Neural progenitor cell (in vitro differentiated cells): ENCODE measurements at regions not wholly inside any gene's neighbourhood (a gene's known extent, or its start where the extent isn't known, plus 50 kb on each side); places are given as distances from the start of the nearest gene placed in this dataset.

Source experiments
- DNase-seq: peaks from one replicate; pipeline ENCODE4 v3.0.0-alpha.2; 2016; ENCODE audit warnings: low spot score
- H2AFZ ChIP-seq: fragments of 200-600 bp; sonication (generic); replicated peaks from 2 replicates; pipeline ENCODE4 v1.6.1; 2016; ENCODE audit warnings: antibody characterized with exemption
- H3F3A ChIP-seq: fragments of 200-600 bp; sonication (generic); 2 replicates; pipeline ENCODE4 v1.6.1; 2016; ENCODE audit warnings: antibody characterized with exemption, low read depth
- H3K27ac ChIP-seq: fragments of 200-600 bp; sonication (generic); 2 replicates; pipeline ENCODE4 v1.5.1; 2016; ENCODE audit warnings: mild to moderate bottlenecking
- H3K27me3 ChIP-seq: fragments of 200-600 bp; sonication (generic); 2 replicates; pipeline ENCODE4 v1.6.1; 2016; ENCODE audit warnings: mild to moderate bottlenecking, moderate library complexity
- H3K36me3 ChIP-seq: fragments of 200-600 bp; sonication (generic); 2 replicates; pipeline ENCODE4 v1.5.1; 2016
- H3K4me1 ChIP-seq: fragments of 200-600 bp; sonication (generic); 2 replicates; pipeline ENCODE4 v1.6.1; 2016; ENCODE audit warnings: mixed run types
- H3K4me2 ChIP-seq: fragments of 200-600 bp; sonication (generic); 2 replicates; pipeline ENCODE4 v1.6.1; 2016
- H3K4me3 ChIP-seq: fragments of 200-600 bp; sonication (generic); 2 replicates; pipeline ENCODE4 v1.5.1; 2016
- H3K79me2 ChIP-seq: fragments of 200-600 bp; sonication (generic); 2 replicates; pipeline ENCODE4 v1.6.1; 2016; ENCODE audit warnings: low read depth
- H3K9ac ChIP-seq: fragments of 200-600 bp; sonication (generic); 2 replicates; pipeline ENCODE4 v1.6.1; 2016
- H3K9me3 ChIP-seq: fragments of 200-600 bp; sonication (generic); 2 replicates; pipeline ENCODE4 v1.5.1; 2016; ENCODE audit warnings: low read depth
- H4K20me1 ChIP-seq: fragments of 200-600 bp; sonication (generic); 2 replicates; pipeline ENCODE4 v1.6.1; 2016; ENCODE audit warnings: low read depth
- H3K27ac Mint-ChIP-seq: 3 replicates; pipeline ENCODE4 v1.8.0; 2021; ENCODE audit warnings: mixed read lengths
- H3K27me3 Mint-ChIP-seq: 2 replicates; pipeline ENCODE4 v1.8.0; 2022; ENCODE audit warnings: low read depth, mild to moderate bottlenecking, inconsistent platforms, moderate library complexity, mixed read lengths; ENCODE audit not compliant: insufficient read depth
- H3K36me3 Mint-ChIP-seq: 3 replicates; pipeline ENCODE4 v1.8.0; 2021; ENCODE audit warnings: mixed read lengths
- H3K4me1 Mint-ChIP-seq: 3 replicates; pipeline ENCODE4 v1.8.0; 2021; ENCODE audit warnings: mixed read lengths
- H3K4me3 Mint-ChIP-seq: 3 replicates; pipeline ENCODE4 v1.8.0; 2021; ENCODE audit warnings: mild to moderate bottlenecking, moderate library complexity, mixed read lengths
- H3K9me3 Mint-ChIP-seq: 3 replicates; pipeline ENCODE4 v1.8.0; 2020; ENCODE audit warnings: mixed read lengths
- EZH2 ChIP-seq: fragments of 200-600 bp; sonication (generic); IDR thresholded peaks from 2 replicates; pipeline ENCODE4 v1.6.1; 2017; ENCODE audit warnings: antibody characterized with exemption, mild to moderate bottlenecking, moderate library complexity
- EZH2phosphoT487 ChIP-seq: fragments of 200-600 bp; sonication (generic); IDR thresholded peaks from 2 replicates; pipeline ENCODE4 v1.6.1; 2017; ENCODE audit warnings: antibody characterized with exemption
- TF ChIP-seq, protein P1 (sequence below): fragments of 200-600 bp; sonication (generic); IDR thresholded peaks from 2 replicates; pipeline ENCODE4 v1.5.1; 2017; ENCODE audit warnings: antibody characterized with exemption, mild to moderate bottlenecking

DNA sequence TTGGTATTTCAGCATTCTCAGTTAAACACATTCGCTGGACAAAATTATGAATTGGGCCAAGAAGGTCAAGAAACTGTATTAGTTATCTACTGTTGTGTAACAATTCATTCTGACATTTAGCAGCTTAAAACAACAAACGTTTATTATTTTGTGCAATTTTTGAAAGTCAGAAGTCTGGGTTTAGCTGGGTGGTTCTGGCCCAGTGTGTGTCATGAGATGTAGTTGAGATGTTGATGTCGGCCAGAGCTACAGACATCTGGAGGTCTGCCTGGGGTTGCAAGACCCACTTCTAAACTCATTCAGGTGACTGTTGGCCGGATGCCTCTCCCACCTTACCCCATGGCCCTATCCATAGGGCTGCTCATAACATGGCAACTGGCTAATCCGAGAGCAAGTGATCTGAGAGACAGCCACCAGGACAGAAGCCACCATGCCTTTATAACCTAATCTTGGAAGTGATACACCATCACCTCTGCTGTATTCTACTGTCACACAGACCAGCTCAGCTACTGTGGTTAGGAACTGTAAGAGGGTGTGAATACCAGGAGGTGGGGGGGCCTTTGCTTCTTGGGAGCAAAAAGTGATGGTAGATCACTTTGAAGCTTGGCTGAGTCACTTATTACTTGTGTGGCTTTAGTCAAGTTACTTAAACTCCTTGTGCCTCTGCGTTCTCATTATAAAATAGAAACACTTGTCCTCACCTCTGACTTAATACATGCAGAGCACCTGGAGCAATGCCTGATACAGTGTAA is 217.0 kb upstream of the MYLIP start:
- H3F3A ChIP-seq: no peaks in the 10 kb centered on the region
- Mint-ChIP-seq H3K9me3 (no peaks in the 10 kb centered on the region), H3K4me1 (peaks cover 13% of the 10 kb centered on the region), H3K27me3 (peaks cover 2% of the 10 kb centered on the region), H3K27ac (no peak overlapping the region), H3K36me3 (peaks cover under 1% of the 10 kb centered on the region), H3K4me3 (no peak overlapping the region)
- TF ChIP-seq EZH2: no peak
- H3K27me3 ChIP-seq: no peaks in the 10 kb centered on the region
- no peaks in the 10 kb centered on the region for H3K4me1 ChIP-seq
- no peaks in the 10 kb centered on the region for H3K9me3 ChIP-seq
- no peak overlapping the region for H3K4me3 ChIP-seq
- H3K36me3 ChIP-seq: no peaks in the 10 kb centered on the region
- no peak overlapping the region for H3K4me2 ChIP-seq
- H3K9ac ChIP-seq: no peak overlapping the region
- no peaks in the 10 kb centered on the region for H4K20me1 ChIP-seq
- H3K27ac ChIP-seq: no peak overlapping the region
- no peak overlapping the region for H2AFZ ChIP-seq
- no peak for DNase-seq
- H3K79me2 ChIP-seq: no peaks in the 10 kb centered on the region

DNA sequence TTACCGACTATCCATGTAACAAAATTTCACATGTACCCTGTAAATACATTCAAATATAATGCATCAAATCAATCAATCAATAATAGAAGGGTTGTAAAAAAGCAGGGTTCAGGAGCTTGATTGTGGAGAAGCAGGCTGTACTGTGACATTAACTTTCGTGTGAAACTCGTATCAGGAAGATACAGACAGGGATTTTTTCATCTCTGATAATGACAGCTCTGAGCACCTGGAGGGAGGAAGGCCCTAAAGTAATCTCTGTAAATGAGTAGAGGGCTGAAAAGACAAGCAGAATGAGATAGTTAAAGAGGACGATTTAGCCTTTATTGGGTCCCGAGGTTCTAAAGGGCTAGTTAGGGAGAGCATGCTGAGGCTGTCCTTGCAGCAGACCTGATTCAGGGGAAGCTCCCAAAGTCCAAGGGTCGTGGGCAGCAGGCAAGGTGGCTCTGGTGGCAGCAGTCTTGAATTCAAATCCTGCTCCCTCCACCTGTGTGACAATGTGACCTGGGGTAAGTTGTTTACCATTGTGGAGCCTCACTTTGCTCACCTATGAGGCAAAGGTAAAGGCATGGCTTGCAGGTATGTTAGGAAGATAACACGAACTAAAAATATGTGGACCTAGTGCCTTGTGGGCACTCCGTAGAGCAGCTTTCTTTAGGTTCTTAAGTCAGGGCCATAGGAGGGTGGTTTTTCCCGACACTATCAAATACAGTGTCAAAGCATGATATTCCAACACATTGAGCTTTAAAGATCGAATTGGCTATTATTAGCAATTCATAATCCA is 219.4 kb upstream of the MYLIP start:
- H3K27ac ChIP-seq: no peak overlapping the region
- H3K4me3 Mint-ChIP-seq: no peak overlapping the region
- no peak overlapping the region for H3K4me3 ChIP-seq
- H3K27ac Mint-ChIP-seq: no peak overlapping the region
- DNase-seq: no peak
- no peaks in the 10 kb centered on the region for H3K9me3 Mint-ChIP-seq
- H3K27me3 ChIP-seq: no peaks in the 10 kb centered on the region
- TF ChIP-seq EZH2: no peak
- TF ChIP-seq, protein P1, sequence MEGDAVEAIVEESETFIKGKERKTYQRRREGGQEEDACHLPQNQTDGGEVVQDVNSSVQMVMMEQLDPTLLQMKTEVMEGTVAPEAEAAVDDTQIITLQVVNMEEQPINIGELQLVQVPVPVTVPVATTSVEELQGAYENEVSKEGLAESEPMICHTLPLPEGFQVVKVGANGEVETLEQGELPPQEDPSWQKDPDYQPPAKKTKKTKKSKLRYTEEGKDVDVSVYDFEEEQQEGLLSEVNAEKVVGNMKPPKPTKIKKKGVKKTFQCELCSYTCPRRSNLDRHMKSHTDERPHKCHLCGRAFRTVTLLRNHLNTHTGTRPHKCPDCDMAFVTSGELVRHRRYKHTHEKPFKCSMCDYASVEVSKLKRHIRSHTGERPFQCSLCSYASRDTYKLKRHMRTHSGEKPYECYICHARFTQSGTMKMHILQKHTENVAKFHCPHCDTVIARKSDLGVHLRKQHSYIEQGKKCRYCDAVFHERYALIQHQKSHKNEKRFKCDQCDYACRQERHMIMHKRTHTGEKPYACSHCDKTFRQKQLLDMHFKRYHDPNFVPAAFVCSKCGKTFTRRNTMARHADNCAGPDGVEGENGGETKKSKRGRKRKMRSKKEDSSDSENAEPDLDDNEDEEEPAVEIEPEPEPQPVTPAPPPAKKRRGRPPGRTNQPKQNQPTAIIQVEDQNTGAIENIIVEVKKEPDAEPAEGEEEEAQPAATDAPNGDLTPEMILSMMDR: no peak
- TF ChIP-seq EZH2phosphoT487: no peak
- H4K20me1 ChIP-seq: no peaks in the 10 kb centered on the region
- H3K4me2 ChIP-seq: no peak overlapping the region
- peaks cover 19% of the 10 kb centered on the region for H3K4me1 Mint-ChIP-seq
- peaks cover 2% of the 10 kb centered on the region for H3K27me3 Mint-ChIP-seq
- no peaks in the 10 kb centered on the region for H3K4me1 ChIP-seq
- no peaks in the 10 kb centered on the region for H3K36me3 Mint-ChIP-seq
- H3K9me3 ChIP-seq: no peaks in the 10 kb centered on the region
- H3K9ac ChIP-seq: no peak overlapping the region
- no peaks in the 10 kb centered on the region for H3F3A ChIP-seq
- no peaks in the 10 kb centered on the region for H3K36me3 ChIP-seq
- H3K79me2 ChIP-seq: no peaks in the 10 kb centered on the region
- H2AFZ ChIP-seq: no peak overlapping the region

DNA sequence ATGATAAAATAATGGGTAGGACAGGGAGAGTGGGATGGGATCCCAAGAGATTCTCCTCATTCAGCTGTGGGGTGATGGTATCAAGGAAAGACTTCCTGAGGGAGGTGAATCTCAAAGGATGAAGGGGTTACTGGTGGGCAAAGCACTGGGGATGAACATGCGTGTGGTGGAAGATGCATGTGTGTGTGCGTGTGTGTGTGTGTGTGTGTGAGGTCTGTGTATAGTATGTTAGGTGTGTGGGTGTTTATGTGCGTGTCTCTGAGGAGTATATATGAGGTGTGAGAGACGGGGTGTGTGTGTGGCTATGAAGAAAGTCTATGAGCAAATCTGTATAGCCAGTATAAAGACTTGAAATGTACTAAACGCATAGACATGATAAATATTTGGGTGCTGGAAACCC is 220.0 kb upstream of the MYLIP start:
- no peaks in the 10 kb centered on the region for H4K20me1 ChIP-seq
- H3K36me3 ChIP-seq: no peaks in the 10 kb centered on the region
- no peaks in the 10 kb centered on the region for H3K4me1 ChIP-seq
- Mint-ChIP-seq H3K36me3 (no peaks in the 10 kb centered on the region), H3K9me3 (no peaks in the 10 kb centered on the region), H3K4me3 (no peak overlapping the region), H3K27me3 (peaks cover 2% of the 10 kb centered on the region), H3K27ac (no peak overlapping the region), H3K4me1 (peaks cover 19% of the 10 kb centered on the region)
- H3K9ac ChIP-seq: no peak overlapping the region
- no peaks in the 10 kb centered on the region for H3F3A ChIP-seq
- H3K9me3 ChIP-seq: no peaks in the 10 kb centered on the region
- TF ChIP-seq, protein P1: no peak
- TF ChIP-seq EZH2phosphoT487 (no peak), EZH2 (no peak)
- H2AFZ ChIP-seq: no peak overlapping the region
- no peak overlapping the region for H3K4me2 ChIP-seq
- H3K27ac ChIP-seq: no peak overlapping the region
- no peaks in the 10 kb centered on the region for H3K27me3 ChIP-seq
- no peak overlapping the region for H3K4me3 ChIP-seq
- no peak for DNase-seq
- no peaks in the 10 kb centered on the region for H3K79me2 ChIP-seq
